Neuronal stem cell (in vitro differentiated cells): ENCODE measurements at regions not wholly inside any gene's neighbourhood (a gene's known extent, or its start where the extent isn't known, plus 50 kb on each side); places are given as distances from the start of the nearest gene placed in this dataset.

ENCODE experiments used
- DNase-seq: peaks from one replicate; pipeline ENCODE4 v3.0.0-alpha.2; 2013; ENCODE audit warnings: low spot score
- H2AFZ ChIP-seq: one replicate; pipeline ENCODE4 v1.6.1; 2013; ENCODE audit warnings: mild to moderate bottlenecking, low read length, inconsistent platforms
- H2AK5ac ChIP-seq: 2 replicates; pipeline ENCODE4 v1.6.1; 2013; ENCODE audit warnings: low read depth, mild to moderate bottlenecking, inconsistent platforms, low read length, moderate library complexity, mixed read lengths
- H2BK120ac ChIP-seq: 2 replicates; pipeline ENCODE4 v1.6.1; 2013; ENCODE audit warnings: low read depth, mild to moderate bottlenecking, inconsistent platforms, low read length, moderate library complexity, mixed read lengths
- H2BK12ac ChIP-seq: one replicate; pipeline ENCODE4 v1.6.1; 2013; ENCODE audit warnings: low read length, inconsistent platforms
- H2BK15ac ChIP-seq: 2 replicates; pipeline ENCODE4 v1.6.1; 2013; ENCODE audit warnings: mild to moderate bottlenecking, low read length, inconsistent platforms, mixed read lengths
- H2BK5ac ChIP-seq: one replicate; pipeline ENCODE4 v1.6.1; 2013; ENCODE audit warnings: inconsistent platforms, mild to moderate bottlenecking, low read length, moderate library complexity
- H3K14ac ChIP-seq: one replicate; pipeline ENCODE4 v1.6.1; 2013; ENCODE audit warnings: low read length, inconsistent platforms
- H3K18ac ChIP-seq: 2 replicates; pipeline ENCODE4 v1.6.1; 2013; ENCODE audit warnings: low read length, inconsistent platforms
- H3K23ac ChIP-seq: 2 replicates; pipeline ENCODE4 v1.6.1; 2013; ENCODE audit warnings: low read depth, mild to moderate bottlenecking, mixed read lengths, low read length, inconsistent platforms; ENCODE audit not compliant: poor library complexity
- H3K27ac ChIP-seq: replicated peaks from 3 replicates; pipeline ENCODE4 v1.5.1; 2013; ENCODE audit warnings: low read length, inconsistent platforms
- H3K27me3 ChIP-seq, 3 experiments: 2 replicates each; pipeline ENCODE4 v1.6.1; 2013; ENCODE audit warnings: low read length in 3 of 3, mild to moderate bottlenecking in 2 of 3, inconsistent platforms in 1 of 3, low read depth in 1 of 3, mixed read lengths in 1 of 3, moderate library complexity in 1 of 3; ENCODE audit not compliant: control insufficient read depth in 3 of 3, insufficient read depth in 3 of 3
- H3K36me3 ChIP-seq, 2 donors: replicated peaks in 1 of 2; 2 replicates each; pipeline ENCODE4 v1.6.1; 2013; ENCODE audit warnings: low read length in 2 of 2; ENCODE audit not compliant: control insufficient read depth in 2 of 2, insufficient read depth in 2 of 2
- H3K4ac ChIP-seq: 2 replicates; pipeline ENCODE4 v1.6.1; 2013; ENCODE audit warnings: inconsistent platforms, mild to moderate bottlenecking, low read length, moderate library complexity
- H3K4me1 ChIP-seq, 2 donors: 1 replicate in 1 of 2; 2 replicates in 1 of 2; pipeline ENCODE4 v1.6.1; 2013; ENCODE audit warnings: low read length in 2 of 2, low read depth in 1 of 2; ENCODE audit not compliant: control insufficient read depth in 2 of 2, insufficient read depth in 1 of 2
- H3K4me2 ChIP-seq: one replicate; pipeline ENCODE4 v1.6.1; 2013; ENCODE audit warnings: mild to moderate bottlenecking, low read length, inconsistent platforms; ENCODE audit not compliant: insufficient read depth, poor library complexity, severe bottlenecking
- H3K4me3 ChIP-seq, 2 donors: 2 replicates each; pipeline ENCODE4 v1.5.1; 2013; ENCODE audit warnings: low read length in 2 of 2, mild to moderate bottlenecking in 2 of 2, inconsistent platforms in 1 of 2, moderate library complexity in 1 of 2
- H3K79me1 ChIP-seq: one replicate; pipeline ENCODE4 v1.6.1; 2013; ENCODE audit warnings: low read depth, mild to moderate bottlenecking, inconsistent platforms, low read length, moderate library complexity
- H3K9ac ChIP-seq: one replicate; pipeline ENCODE4 v1.6.1; 2013; ENCODE audit warnings: mild to moderate bottlenecking, low read depth, low read length, inconsistent platforms; ENCODE audit not compliant: poor library complexity
- H3K9me3 ChIP-seq, 2 donors: replicated peaks in 1 of 2; 2 replicates each; pipeline versions ENCODE3 to v1.6.1; 2013; ENCODE audit warnings: low read length in 2 of 2, mild to moderate bottlenecking in 2 of 2, inconsistent platforms in 1 of 2, low read depth in 1 of 2, mixed read lengths in 1 of 2, moderate library complexity in 1 of 2; ENCODE audit not compliant: control insufficient read depth in 2 of 2, insufficient read depth in 1 of 2
- H4K8ac ChIP-seq: one replicate; pipeline ENCODE4 v1.6.1; 2013; ENCODE audit warnings: low read depth, mild to moderate bottlenecking, inconsistent platforms, low read length, moderate library complexity
- H4K91ac ChIP-seq: one replicate; pipeline ENCODE4 v1.6.1; 2013; ENCODE audit warnings: low read length, low read depth, mild to moderate bottlenecking, inconsistent platforms; ENCODE audit not compliant: poor library complexity
- WGBS, 2 donors: extraction: QIAGEN DNeasy Blood & Tissue Kit; methylation state at CpG; one replicate each; pipeline ENCODE4 v1.1.7; 2013; ENCODE audit warnings: missing lambda C conversion rate in 2 of 2, mixed read lengths in 1 of 2; ENCODE audit not compliant: insufficient read length in 2 of 2, insufficient replicate concordance in 1 of 2; ENCODE audit errors: extremely low coverage in 2 of 2; 5-methylcytosine and 5-hydroxymethylcytosine counted together

GRCh38 chr5:42235241-42235640, 188.0 kb upstream of the GHR start:
- H3K4me1 ChIP-seq: no peaks in the 10 kb centered on the region
- no peak overlapping the region for H2AFZ ChIP-seq
- H3K9ac ChIP-seq: no peak overlapping the region
- H2BK12ac ChIP-seq: no peak overlapping the region
- no peak overlapping the region for H3K27ac ChIP-seq
- H2BK15ac ChIP-seq: no peak overlapping the region
- H4K8ac ChIP-seq: no peak overlapping the region
- H3K4ac ChIP-seq: no peak overlapping the region
- H3K14ac ChIP-seq: no peak overlapping the region
- no peaks in the 10 kb centered on the region for H3K36me3 ChIP-seq
- H3K23ac ChIP-seq: no peak overlapping the region
- H3K27me3 ChIP-seq: no peaks in the 10 kb centered on the region
- H3K4me3 ChIP-seq: no peak overlapping the region
- H3K18ac ChIP-seq: no peak overlapping the region
- DNase-seq: no peak
- no peak overlapping the region for H2BK120ac ChIP-seq
- H3K79me1 ChIP-seq: no peaks in the 10 kb centered on the region
- no peak overlapping the region for H2AK5ac ChIP-seq
- H3K9me3 ChIP-seq: no peaks in the 10 kb centered on the region
- H4K91ac ChIP-seq: no peak overlapping the region
- H2BK5ac ChIP-seq: no peak overlapping the region
- H3K4me2 ChIP-seq: no peak overlapping the region

GRCh38 chr5:42235837-42236236, 187.4 kb upstream of the GHR start:
- H3K27me3 ChIP-seq: no peaks in the 10 kb centered on the region
- no peak overlapping the region for H3K4me3 ChIP-seq
- no peak overlapping the region for H3K27ac ChIP-seq
- no peak overlapping the region for H4K8ac ChIP-seq
- no peaks in the 10 kb centered on the region for H3K79me1 ChIP-seq
- H3K4me1 ChIP-seq: no peaks in the 10 kb centered on the region
- H2BK5ac ChIP-seq: no peak overlapping the region
- DNase-seq: no peak
- no peak overlapping the region for H3K9ac ChIP-seq
- no peak overlapping the region for H2AFZ ChIP-seq
- no peak overlapping the region for H4K91ac ChIP-seq
- no peak overlapping the region for H2BK120ac ChIP-seq
- no peak overlapping the region for H2AK5ac ChIP-seq
- H3K14ac ChIP-seq: no peak overlapping the region
- H3K9me3 ChIP-seq: no peaks in the 10 kb centered on the region
- H3K4me2 ChIP-seq: no peak overlapping the region
- no peak overlapping the region for H3K23ac ChIP-seq
- no peak overlapping the region for H2BK15ac ChIP-seq
- H3K18ac ChIP-seq: no peak overlapping the region
- no peaks in the 10 kb centered on the region for H3K36me3 ChIP-seq
- no peak overlapping the region for H3K4ac ChIP-seq
- no peak overlapping the region for H2BK12ac ChIP-seq
- no CpG with 5 or more reads among the region's 3 CpGs for WGBS, 2 donors

- no peak overlapping the region for H3K14ac ChIP-seq
- no peak overlapping the region for H3K27ac ChIP-seq
- H3K18ac ChIP-seq: no peak overlapping the region
- H2BK5ac ChIP-seq: no peak overlapping the region
- no peak overlapping the region for H3K4ac ChIP-seq
- H3K9me3 ChIP-seq: no peaks in the 10 kb centered on the region
- H3K4me2 ChIP-seq: no peak overlapping the region
- H2AK5ac ChIP-seq: no peak overlapping the region
- no peak overlapping the region for H2BK15ac ChIP-seq
- no peak overlapping the region for H4K91ac ChIP-seq
- H2BK120ac ChIP-seq: no peak overlapping the region
- H4K8ac ChIP-seq: no peak overlapping the region
- H3K4me1 ChIP-seq: no peaks in the 10 kb centered on the region
- no peak overlapping the region for H2BK12ac ChIP-seq
- no peak overlapping the region for H3K23ac ChIP-seq
- no peaks in the 10 kb centered on the region for H3K27me3 ChIP-seq
- no peak for DNase-seq
- H3K36me3 ChIP-seq: no peaks in the 10 kb centered on the region
- no peaks in the 10 kb centered on the region for H3K79me1 ChIP-seq
- WGBS, 2 donors: no CpG with 5 or more reads among the region's 2 CpGs
- no peak overlapping the region for H3K9ac ChIP-seq
- H2AFZ ChIP-seq: no peak overlapping the region
- H3K4me3 ChIP-seq: no peak overlapping the region
Measured at GRCh38 chr5:42241636-42242035, 181.6 kb upstream of the GHR start.

- Histone ChIP-seq H2BK12ac (no peak overlapping the region), H3K4me1 (no peaks in the 10 kb centered on the region), H3K4me3 (no peak overlapping the region), H4K8ac (no peak overlapping the region), H4K91ac (no peak overlapping the region), H3K14ac (no peak overlapping the region), H3K4ac (no peak overlapping the region), H3K27ac (no peak overlapping the region), H2AK5ac (no peak overlapping the region), H2BK120ac (no peak overlapping the region), H3K18ac (no peak overlapping the region), H3K23ac (no peak overlapping the region), H3K27me3 (no peaks in the 10 kb centered on the region), H2AFZ (no peak overlapping the region), H3K79me1 (no peaks in the 10 kb centered on the region), H3K9ac (no peak overlapping the region), H3K36me3 (no peaks in the 10 kb centered on the region), H3K4me2 (no peak overlapping the region), H3K9me3 (no peaks in the 10 kb centered on the region), H2BK5ac (no peak overlapping the region), H2BK15ac (no peak overlapping the region)
- whole genome bisulfite sequencing, 2 donors: no CpG with 5 or more reads among the region's 1 CpG
- no peak for DNase-seq
Measured at GRCh38 chr5:42242210-42242609, 181.0 kb upstream of the GHR start.
